H9 (cell line): ENCODE measurements at regions not wholly inside any gene's neighbourhood (a gene's known extent, or its start where the extent isn't known, plus 50 kb on each side); places are given as distances from the start of the nearest gene placed in this dataset.

Experiments used
- DNase-seq: peaks from one replicate; pipeline ENCODE4 v3.0.0-alpha.2; 2017
- H2AFZ ChIP-seq: one replicate; pipeline ENCODE4 v1.6.1; 2013; ENCODE audit warnings: mild to moderate bottlenecking, low read length, control low read depth, moderate library complexity
- H2AK5ac ChIP-seq: 2 replicates; pipeline ENCODE4 v1.6.1; 2013; ENCODE audit warnings: low read length, control low read depth, mixed read lengths; ENCODE audit not compliant: insufficient read length
- H2BK120ac ChIP-seq: one replicate; pipeline ENCODE4 v1.6.1; 2013; ENCODE audit warnings: low read depth, mild to moderate bottlenecking, low read length, control low read depth, inconsistent platforms; ENCODE audit not compliant: poor library complexity, severe bottlenecking
- H2BK12ac ChIP-seq: 2 replicates; pipeline ENCODE4 v1.6.1; 2013; ENCODE audit warnings: low read length, control low read depth, mixed read lengths, low read depth; ENCODE audit not compliant: insufficient read length
- H2BK15ac ChIP-seq: 2 replicates; pipeline ENCODE4 v1.6.1; 2013; ENCODE audit warnings: low read depth, low read length, control low read depth
- H2BK20ac ChIP-seq: one replicate; pipeline ENCODE4 v1.6.1; 2013; ENCODE audit warnings: low read depth, mild to moderate bottlenecking, low read length, control low read depth, inconsistent platforms; ENCODE audit not compliant: poor library complexity, severe bottlenecking
- H2BK5ac ChIP-seq: 2 replicates; pipeline ENCODE4 v1.6.1; 2013; ENCODE audit warnings: low read length, control low read depth, mixed read lengths; ENCODE audit not compliant: insufficient read length
- H3K14ac ChIP-seq: 2 replicates; pipeline ENCODE4 v1.6.1; 2013; ENCODE audit warnings: low read length, control low read depth; ENCODE audit not compliant: insufficient read depth
- H3K18ac ChIP-seq: 2 replicates; pipeline ENCODE4 v1.6.1; 2013; ENCODE audit warnings: low read depth, mild to moderate bottlenecking, mixed read lengths, low read length, control low read depth; ENCODE audit not compliant: insufficient read length
- H3K23ac ChIP-seq: 2 replicates; pipeline ENCODE4 v1.6.1; 2013; ENCODE audit warnings: low read length, control low read depth, mixed read lengths, low read depth; ENCODE audit not compliant: insufficient read length
- H3K23me2 ChIP-seq: 2 replicates; pipeline ENCODE4 v1.6.1; 2013; ENCODE audit warnings: low read depth, mild to moderate bottlenecking, mixed read lengths, low read length, control low read depth; ENCODE audit not compliant: insufficient read length, poor library complexity, severe bottlenecking
- H3K27ac ChIP-seq: 2 replicates; pipeline ENCODE4 v1.5.1; 2013; ENCODE audit warnings: low read length, control low read depth, mixed read lengths, low read depth; ENCODE audit not compliant: insufficient read length
- H3K27me3 ChIP-seq: 2 replicates; pipeline ENCODE4 v1.6.1; 2013; ENCODE audit warnings: low read length, control low read depth, inconsistent platforms; ENCODE audit not compliant: insufficient read depth
- H3K4ac ChIP-seq: 2 replicates; pipeline ENCODE4 v1.6.1; 2013; ENCODE audit warnings: low read depth, mild to moderate bottlenecking, control low read depth, inconsistent platforms, low read length, moderate library complexity
- H3K4me1 ChIP-seq: 2 replicates; pipeline ENCODE4 v1.6.1; 2013; ENCODE audit warnings: low read length, control low read depth, inconsistent platforms; ENCODE audit not compliant: insufficient read depth
- H3K4me2 ChIP-seq: 2 replicates; pipeline ENCODE4 v1.6.1; 2013; ENCODE audit warnings: low read length, control low read depth, mixed read lengths; ENCODE audit not compliant: insufficient read length, insufficient read depth
- H3K56ac ChIP-seq: 2 replicates; pipeline ENCODE4 v1.6.1; 2013; ENCODE audit warnings: low read depth, mild to moderate bottlenecking, mixed read lengths, low read length, control low read depth; ENCODE audit not compliant: insufficient read length
- H3K79me1 ChIP-seq: 2 replicates; pipeline ENCODE4 v1.6.1; 2013; ENCODE audit warnings: low read depth, mild to moderate bottlenecking, moderate library complexity, low read length, control low read depth, inconsistent platforms; ENCODE audit not compliant: insufficient read depth, poor library complexity, severe bottlenecking
- H3K79me2 ChIP-seq: 2 replicates; pipeline ENCODE4 v1.6.1; 2013; ENCODE audit warnings: low read length, control low read depth, inconsistent platforms; ENCODE audit not compliant: insufficient read depth
- H3K9ac ChIP-seq: 2 replicates; pipeline ENCODE4 v1.6.1; 2013; ENCODE audit warnings: low read length, control low read depth, mixed read lengths; ENCODE audit not compliant: insufficient read length; ENCODE audit errors: extremely low read depth
- H3K9me3 ChIP-seq: one replicate; pipeline ENCODE4 v1.6.1; 2013; ENCODE audit warnings: low read depth, low read length, inconsistent platforms; ENCODE audit not compliant: control insufficient read depth
- H3T11ph ChIP-seq: one replicate; pipeline ENCODE4 v1.6.1; 2013; ENCODE audit warnings: mild to moderate bottlenecking, low read length, control low read depth, inconsistent platforms
- H4K20me1 ChIP-seq: one replicate; pipeline ENCODE4 v1.6.1; 2013; ENCODE audit not compliant: control insufficient read depth, insufficient read length, insufficient read depth
- H4K5ac ChIP-seq: 2 replicates; pipeline ENCODE4 v1.6.1; 2013; ENCODE audit warnings: low read depth, mild to moderate bottlenecking, mixed read lengths, low read length, control low read depth; ENCODE audit not compliant: insufficient read length
- H4K8ac ChIP-seq: replicated peaks from 2 replicates; pipeline ENCODE4 v1.6.1; 2013; ENCODE audit warnings: low read length, control low read depth, mixed read lengths, low read depth; ENCODE audit not compliant: insufficient read length
- H4K91ac ChIP-seq: 2 replicates; pipeline ENCODE4 v1.6.1; 2013; ENCODE audit warnings: low read depth, mild to moderate bottlenecking, moderate library complexity, mixed read lengths, low read length, control low read depth; ENCODE audit not compliant: insufficient read length
- H3K27ac Mint-ChIP-seq, 3 experiments: 2 replicates in 2 of 3; 3 replicates in 1 of 3; pipeline ENCODE4 v1.8.0; 2020 to 2021; ENCODE audit warnings: mixed read lengths in 3 of 3, mild to moderate bottlenecking in 1 of 3, moderate library complexity in 1 of 3
- H3K27me3 Mint-ChIP-seq: 2 replicates; pipeline ENCODE4 v1.8.0; 2021; ENCODE audit warnings: low read depth, mild to moderate bottlenecking, moderate library complexity, mixed read lengths
- H3K36me3 Mint-ChIP-seq, 3 experiments: 2 replicates in 2 of 3; 3 replicates in 1 of 3; pipeline ENCODE4 v1.8.0; 2020 to 2021; ENCODE audit warnings: low read depth in 3 of 3, mixed read lengths in 3 of 3; ENCODE audit not compliant: insufficient read depth in 1 of 3
- H3K4me1 Mint-ChIP-seq, 2 experiments: 2 replicates each; pipeline ENCODE4 v1.8.0; 2020; ENCODE audit warnings: mixed read lengths in 2 of 2
- H3K4me3 Mint-ChIP-seq, 2 experiments: 2 replicates in 1 of 2; 3 replicates in 1 of 2; pipeline ENCODE4 v1.8.0; 2020 to 2021; ENCODE audit warnings: mild to moderate bottlenecking in 2 of 2, mixed read lengths in 2 of 2, moderate library complexity in 1 of 2
- H3K9me3 Mint-ChIP-seq, 2 experiments: 2 replicates in 1 of 2; 3 replicates in 1 of 2; pipeline ENCODE4 v1.8.0; 2020; ENCODE audit warnings: mild to moderate bottlenecking in 2 of 2, mixed read lengths in 2 of 2, moderate library complexity in 1 of 2
- WGBS: extraction: QIAGEN DNeasy Blood & Tissue Kit; methylation state at CpG from one replicate; pipeline ENCODE4 v1.1.7; 2013; ENCODE audit warnings: missing lambda C conversion rate, low lambda C conversion rate, mixed read lengths; ENCODE audit not compliant: insufficient read length; ENCODE audit errors: extremely low coverage; 5-methylcytosine and 5-hydroxymethylcytosine counted together
- TF ChIP-seq, protein P1 (sequence below): fragments of 200-600 bp; sonication (generic); conservative IDR thresholded peaks from 3 replicates; pipeline ENCODE4 v1.8.0; 2021; ENCODE audit warnings: antibody characterized with exemption, mild to moderate bottlenecking

- Histone ChIP-seq H3K14ac (no peak overlapping the region), H3K27me3 (no peaks in the 10 kb centered on the region), H2AFZ (no peak overlapping the region), H2BK5ac (no peak overlapping the region), H3K23me2 (no peaks in the 10 kb centered on the region), H3K79me2 (no peaks in the 10 kb centered on the region), H3K79me1 (no peaks in the 10 kb centered on the region), H3K18ac (no peak overlapping the region), H4K5ac (no peak overlapping the region), H2BK20ac (no peak overlapping the region), H3K4me1 (peaks cover 6% of the 10 kb centered on the region; the same call in 1 of the 2 replicates), H2BK12ac (no peak overlapping the region), H3K9me3 (no peaks in the 10 kb centered on the region), H2BK120ac (no peak overlapping the region), H3K4ac (no peak overlapping the region), H3K9ac (no peak overlapping the region), H4K8ac (no peak overlapping the region), H2AK5ac (no peak overlapping the region), H3K4me2 (no peak overlapping the region), H3K27ac (no peak overlapping the region), H3T11ph (no peak overlapping the region), H2BK15ac (no peak overlapping the region), H3K23ac (no peak overlapping the region), H3K56ac (no peak overlapping the region), H4K91ac (no peak overlapping the region), H4K20me1 (no peaks in the 10 kb centered on the region)
- DNase-seq, result no peak
- WGBS, result no CpG with 5 or more reads among the region's 4 CpGs
- no peak overlapping the region for H3K27ac Mint-ChIP-seq
- peaks cover 0 to under 1% of the 10 kb centered on the region in 2 experiments; a peak in 1 of 5 replicates for H3K9me3 Mint-ChIP-seq
- H3K36me3 Mint-ChIP-seq, result peaks cover 0 to 1% (median 0%) of the 10 kb centered on the region in 3 experiments; a peak in 3 of 7 replicates
- H3K4me3 Mint-ChIP-seq, result no peak overlapping the region
- no peaks in the 10 kb centered on the region for H3K27me3 Mint-ChIP-seq
- TF ChIP-seq, protein P1, sequence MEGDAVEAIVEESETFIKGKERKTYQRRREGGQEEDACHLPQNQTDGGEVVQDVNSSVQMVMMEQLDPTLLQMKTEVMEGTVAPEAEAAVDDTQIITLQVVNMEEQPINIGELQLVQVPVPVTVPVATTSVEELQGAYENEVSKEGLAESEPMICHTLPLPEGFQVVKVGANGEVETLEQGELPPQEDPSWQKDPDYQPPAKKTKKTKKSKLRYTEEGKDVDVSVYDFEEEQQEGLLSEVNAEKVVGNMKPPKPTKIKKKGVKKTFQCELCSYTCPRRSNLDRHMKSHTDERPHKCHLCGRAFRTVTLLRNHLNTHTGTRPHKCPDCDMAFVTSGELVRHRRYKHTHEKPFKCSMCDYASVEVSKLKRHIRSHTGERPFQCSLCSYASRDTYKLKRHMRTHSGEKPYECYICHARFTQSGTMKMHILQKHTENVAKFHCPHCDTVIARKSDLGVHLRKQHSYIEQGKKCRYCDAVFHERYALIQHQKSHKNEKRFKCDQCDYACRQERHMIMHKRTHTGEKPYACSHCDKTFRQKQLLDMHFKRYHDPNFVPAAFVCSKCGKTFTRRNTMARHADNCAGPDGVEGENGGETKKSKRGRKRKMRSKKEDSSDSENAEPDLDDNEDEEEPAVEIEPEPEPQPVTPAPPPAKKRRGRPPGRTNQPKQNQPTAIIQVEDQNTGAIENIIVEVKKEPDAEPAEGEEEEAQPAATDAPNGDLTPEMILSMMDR, result no peak
- peaks cover 18 to 22% of the 10 kb centered on the region in 2 experiments for H3K4me1 Mint-ChIP-seq
These were observed 492.0 kb upstream of the SOX5 start for GRCh38 chr12:24441458-24441857.
